ENCODE measurements at regions not wholly inside any gene's neighbourhood (a gene's known extent, or its start where the extent isn't known, plus 50 kb on each side); places are given as distances from the start of the nearest gene placed in this dataset.

GRCh38 chr3:76668653-76669052, 371.2 kb upstream of the ROBO2 start:
- H3K27me3 ChIP-seq (replicated peaks; ENCODE audit: control insufficient read depth, insufficient read depth, low read length), result no peaks in the 10 kb centered on the region
- H3K4me3 ChIP-seq (replicated peaks; ENCODE audit: low read depth, low read length), result no peak overlapping the region
- DNase-seq (ENCODE audit: extremely low read depth, insufficient read length), result no peak
- no peaks in the 10 kb centered on the region for H3K36me3 ChIP-seq (ENCODE audit: control insufficient read depth, insufficient read depth, low read length)
- TF ChIP-seq CTCF (IDR thresholded peaks at IDR 0.05; ENCODE audit: insufficient read depth, low read length, poor library complexity, severe bottlenecking), result no peak

GRCh38 chr3:76669322-76669721, 370.6 kb upstream of the ROBO2 start:
- Histone ChIP-seq H3K4me3 (replicated peaks; ENCODE audit: low read depth, low read length) (no peak overlapping the region), H3K27me3 (replicated peaks; ENCODE audit: control insufficient read depth, insufficient read depth, low read length) (no peaks in the 10 kb centered on the region), H3K36me3 (ENCODE audit: control insufficient read depth, insufficient read depth, low read length) (no peaks in the 10 kb centered on the region)
- no peak for TF ChIP-seq CTCF (IDR thresholded peaks at IDR 0.05; ENCODE audit: insufficient read depth, low read length, poor library complexity, severe bottlenecking)
- no peak for DNase-seq (ENCODE audit: extremely low read depth, insufficient read length)

- TF ChIP-seq CTCF (IDR thresholded peaks at IDR 0.05; ENCODE audit: insufficient read depth, low read length, poor library complexity, severe bottlenecking), result no peak
- H3K4me3 ChIP-seq (replicated peaks; ENCODE audit: low read depth, low read length), result no peak overlapping the region
- DNase-seq (ENCODE audit: extremely low read depth, insufficient read length), result no peak
Measured at GRCh38 chr3:76673171-76673570, 366.7 kb upstream of the ROBO2 start.

GRCh38 chr3:76679541-76679940, 360.4 kb upstream of the ROBO2 start:
- Histone ChIP-seq H3K36me3 (ENCODE audit: control insufficient read depth, insufficient read depth, low read length) (no peaks in the 10 kb centered on the region), H3K27me3 (replicated peaks; ENCODE audit: control insufficient read depth, insufficient read depth, low read length) (no peaks in the 10 kb centered on the region), H3K4me3 (replicated peaks; ENCODE audit: low read depth, low read length) (no peak overlapping the region)
- DNase-seq (ENCODE audit: extremely low read depth, insufficient read length), result no peak
- no peak for TF ChIP-seq CTCF (IDR thresholded peaks at IDR 0.05; ENCODE audit: insufficient read depth, low read length, poor library complexity, severe bottlenecking)

More at GRCh38 chr3:76673171-76673570, 366.7 kb upstream of the ROBO2 start:
- H3K27me3 ChIP-seq (replicated peaks; ENCODE audit: control insufficient read depth, insufficient read depth, low read length), result no peaks in the 10 kb centered on the region
- H3K36me3 ChIP-seq (ENCODE audit: control insufficient read depth, insufficient read depth, low read length), result no peaks in the 10 kb centered on the region

GRCh38 chr3:76683256-76683655, 356.6 kb upstream of the ROBO2 start:
- TF ChIP-seq CTCF (IDR thresholded peaks at IDR 0.05; ENCODE audit: insufficient read depth, low read length, poor library complexity, severe bottlenecking), result no peak
- no peaks in the 10 kb centered on the region for H3K36me3 ChIP-seq (ENCODE audit: control insufficient read depth, insufficient read depth, low read length)
- H3K27me3 ChIP-seq (replicated peaks; ENCODE audit: control insufficient read depth, insufficient read depth, low read length), result no peaks in the 10 kb centered on the region
- no peak for DNase-seq (ENCODE audit: extremely low read depth, insufficient read length)
- H3K4me3 ChIP-seq (replicated peaks; ENCODE audit: low read depth, low read length), result no peak overlapping the region

- no peaks in the 10 kb centered on the region for H3K36me3 ChIP-seq (ENCODE audit: control insufficient read depth, insufficient read depth, low read length)
- H3K27me3 ChIP-seq (replicated peaks; ENCODE audit: control insufficient read depth, insufficient read depth, low read length), result no peaks in the 10 kb centered on the region
- H3K4me3 ChIP-seq (replicated peaks; ENCODE audit: low read depth, low read length), result no peak overlapping the region
- DNase-seq (ENCODE audit: extremely low read depth, insufficient read length), result no peak
- no peak for TF ChIP-seq CTCF (IDR thresholded peaks at IDR 0.05; ENCODE audit: insufficient read depth, low read length, poor library complexity, severe bottlenecking)
Measured at GRCh38 chr3:76684946-76685345, 355.0 kb upstream of the ROBO2 start.
